Neural progenitor cell (in vitro differentiated cells): ENCODE measurements at regions not wholly inside any gene's neighbourhood (a gene's known extent, or its start where the extent isn't known, plus 50 kb on each side); places are given as distances from the start of the nearest gene placed in this dataset.

Experiments
- DNase-seq: peaks from one replicate; pipeline ENCODE4 v3.0.0-alpha.2; 2016; ENCODE audit warnings: low spot score
- H2AFZ ChIP-seq: fragments of 200-600 bp; sonication (generic); replicated peaks from 2 replicates; pipeline ENCODE4 v1.6.1; 2016; ENCODE audit warnings: antibody characterized with exemption
- H3F3A ChIP-seq: fragments of 200-600 bp; sonication (generic); 2 replicates; pipeline ENCODE4 v1.6.1; 2016; ENCODE audit warnings: antibody characterized with exemption, low read depth
- H3K27ac ChIP-seq: fragments of 200-600 bp; sonication (generic); 2 replicates; pipeline ENCODE4 v1.5.1; 2016; ENCODE audit warnings: mild to moderate bottlenecking
- H3K27me3 ChIP-seq: fragments of 200-600 bp; sonication (generic); 2 replicates; pipeline ENCODE4 v1.6.1; 2016; ENCODE audit warnings: mild to moderate bottlenecking, moderate library complexity
- H3K36me3 ChIP-seq: fragments of 200-600 bp; sonication (generic); 2 replicates; pipeline ENCODE4 v1.5.1; 2016
- H3K4me1 ChIP-seq: fragments of 200-600 bp; sonication (generic); 2 replicates; pipeline ENCODE4 v1.6.1; 2016; ENCODE audit warnings: mixed run types
- H3K4me2 ChIP-seq: fragments of 200-600 bp; sonication (generic); 2 replicates; pipeline ENCODE4 v1.6.1; 2016
- H3K4me3 ChIP-seq: fragments of 200-600 bp; sonication (generic); 2 replicates; pipeline ENCODE4 v1.5.1; 2016
- H3K79me2 ChIP-seq: fragments of 200-600 bp; sonication (generic); 2 replicates; pipeline ENCODE4 v1.6.1; 2016; ENCODE audit warnings: low read depth
- H3K9ac ChIP-seq: fragments of 200-600 bp; sonication (generic); 2 replicates; pipeline ENCODE4 v1.6.1; 2016
- H3K9me3 ChIP-seq: fragments of 200-600 bp; sonication (generic); 2 replicates; pipeline ENCODE4 v1.5.1; 2016; ENCODE audit warnings: low read depth
- H4K20me1 ChIP-seq: fragments of 200-600 bp; sonication (generic); 2 replicates; pipeline ENCODE4 v1.6.1; 2016; ENCODE audit warnings: low read depth
- H3K27ac Mint-ChIP-seq: 3 replicates; pipeline ENCODE4 v1.8.0; 2021; ENCODE audit warnings: mixed read lengths
- H3K27me3 Mint-ChIP-seq: 2 replicates; pipeline ENCODE4 v1.8.0; 2022; ENCODE audit warnings: low read depth, mild to moderate bottlenecking, inconsistent platforms, moderate library complexity, mixed read lengths; ENCODE audit not compliant: insufficient read depth
- H3K36me3 Mint-ChIP-seq: 3 replicates; pipeline ENCODE4 v1.8.0; 2021; ENCODE audit warnings: mixed read lengths
- H3K4me1 Mint-ChIP-seq: 3 replicates; pipeline ENCODE4 v1.8.0; 2021; ENCODE audit warnings: mixed read lengths
- H3K4me3 Mint-ChIP-seq: 3 replicates; pipeline ENCODE4 v1.8.0; 2021; ENCODE audit warnings: mild to moderate bottlenecking, moderate library complexity, mixed read lengths
- H3K9me3 Mint-ChIP-seq: 3 replicates; pipeline ENCODE4 v1.8.0; 2020; ENCODE audit warnings: mixed read lengths
- CTCF ChIP-seq: fragments of 200-600 bp; sonication (generic); IDR thresholded peaks from 2 replicates; pipeline ENCODE4 v1.5.1; 2017; ENCODE audit warnings: antibody characterized with exemption, mild to moderate bottlenecking
- EZH2 ChIP-seq: fragments of 200-600 bp; sonication (generic); IDR thresholded peaks from 2 replicates; pipeline ENCODE4 v1.6.1; 2017; ENCODE audit warnings: antibody characterized with exemption, mild to moderate bottlenecking, moderate library complexity
- EZH2phosphoT487 ChIP-seq: fragments of 200-600 bp; sonication (generic); IDR thresholded peaks from 2 replicates; pipeline ENCODE4 v1.6.1; 2017; ENCODE audit warnings: antibody characterized with exemption

- Histone ChIP-seq H3K27ac (no peak overlapping the region), H3K27me3 (no peaks in the 10 kb centered on the region), H3K4me3 (no peak overlapping the region), H3K79me2 (no peaks in the 10 kb centered on the region), H3K9ac (no peak overlapping the region), H4K20me1 (no peaks in the 10 kb centered on the region), H3K4me1 (peaks cover 42% of the 10 kb centered on the region), H3K36me3 (no peaks in the 10 kb centered on the region), H3F3A (peaks cover 14% of the 10 kb centered on the region), H3K4me2 (no peak overlapping the region), H2AFZ (no peak overlapping the region), H3K9me3 (no peaks in the 10 kb centered on the region)
- TF ChIP-seq EZH2, result no peak
- Mint-ChIP-seq H3K36me3 (no peaks in the 10 kb centered on the region), H3K4me3 (no peak overlapping the region), H3K4me1 (peaks cover 14% of the 10 kb centered on the region), H3K27ac (no peak overlapping the region), H3K27me3 (peaks cover 6% of the 10 kb centered on the region), H3K9me3 (no peaks in the 10 kb centered on the region)
- no peak for DNase-seq
Observed at GRCh38 chr2:160650196-160651118, 156.8 kb upstream of the RBMS1 start.

GRCh38 chr2:160651416-160652200 lies 158.0 kb upstream of the RBMS1 start:
- Histone ChIP-seq H3K27me3 (no peaks in the 10 kb centered on the region), H3K9me3 (no peaks in the 10 kb centered on the region), H3K79me2 (no peaks in the 10 kb centered on the region), H3K4me1 (peaks cover 31% of the 10 kb centered on the region), H3K4me3 (no peak overlapping the region), H3K36me3 (no peaks in the 10 kb centered on the region), H2AFZ (no peak overlapping the region), H3K27ac (no peak overlapping the region), H3F3A (peaks cover 9% of the 10 kb centered on the region), H3K4me2 (no peak overlapping the region), H4K20me1 (no peaks in the 10 kb centered on the region), H3K9ac (no peak overlapping the region)
- Mint-ChIP-seq H3K27ac (no peak overlapping the region), H3K4me3 (no peak overlapping the region), H3K36me3 (no peaks in the 10 kb centered on the region), H3K4me1 (peaks cover 20% of the 10 kb centered on the region), H3K27me3 (peaks cover 6% of the 10 kb centered on the region), H3K9me3 (no peaks in the 10 kb centered on the region)
- TF ChIP-seq EZH2 (no peak), EZH2phosphoT487 (no peak), CTCF (no peak)
- DNase-seq, result no peak

GRCh38 chr2:160652236-160652635 lies 158.6 kb upstream of the RBMS1 start:
- H3K9me3 ChIP-seq, result no peaks in the 10 kb centered on the region
- H3K79me2 ChIP-seq, result no peaks in the 10 kb centered on the region
- peaks cover 3% of the 10 kb centered on the region for H3F3A ChIP-seq
- Mint-ChIP-seq H3K36me3 (no peaks in the 10 kb centered on the region), H3K4me3 (no peak overlapping the region), H3K4me1 (peaks cover 26% of the 10 kb centered on the region), H3K9me3 (no peaks in the 10 kb centered on the region), H3K27ac (no peak overlapping the region), H3K27me3 (peaks cover 6% of the 10 kb centered on the region)
- peaks cover 31% of the 10 kb centered on the region for H3K4me1 ChIP-seq
- no peak overlapping the region for H3K27ac ChIP-seq
- no peak overlapping the region for H3K4me3 ChIP-seq
- H4K20me1 ChIP-seq, result no peaks in the 10 kb centered on the region
- TF ChIP-seq EZH2 (no peak), EZH2phosphoT487 (no peak), CTCF (no peak)
- H3K27me3 ChIP-seq, result no peaks in the 10 kb centered on the region
- no peak overlapping the region for H3K4me2 ChIP-seq
- no peak overlapping the region for H3K9ac ChIP-seq
- DNase-seq, result no peak
- H2AFZ ChIP-seq, result no peak overlapping the region
- H3K36me3 ChIP-seq, result no peaks in the 10 kb centered on the region
